Ovary (tissue), 7 donors: ENCODE measurements at regions not wholly inside any gene's neighbourhood (a gene's known extent, or its start where the extent isn't known, plus 50 kb on each side); places are given as distances from the start of the nearest gene placed in this dataset.

Experiments used
- DNase-seq, 5 donors: peaks; one replicate each; pipeline ENCODE4 v3.0.0-alpha.2; 2019 to 2020
- H3K27ac ChIP-seq, 2 donors: fragments of 200-600 bp; one replicate each; pipeline versions ENCODE4 v1.5.1 to v1.8.0; 2019 to 2022
- H3K27me3 ChIP-seq: fragments of 200-600 bp; one replicate; pipeline ENCODE4 v1.8.0; 2022
- H3K36me3 ChIP-seq: fragments of 200-600 bp; sonication (generic); one replicate; pipeline ENCODE4 v1.5.1; 2019
- H3K4me1 ChIP-seq: one replicate; pipeline ENCODE4 v1.8.1; 2013; ENCODE audit warnings: mild to moderate bottlenecking, moderate library complexity; ENCODE audit not compliant: insufficient read depth
- H3K4me3 ChIP-seq: fragments of 200-600 bp; sonication (generic); one replicate; pipeline ENCODE4 v1.5.1; 2017
- H3K9me3 ChIP-seq, 2 donors: fragments of 200-600 bp in 1 of 2; sonication (generic) in 1 of 2; one replicate each; pipeline versions ENCODE4 v1.5.1 to v1.8.1; 2013 to 2019; ENCODE audit warnings: mild to moderate bottlenecking in 1 of 2, moderate library complexity in 1 of 2
- CTCF ChIP-seq, 3 donors: fragments of 450-650 bp in 2 of 3; fragments of 200-600 bp in 1 of 3; IDR thresholded peaks; one replicate each; pipeline versions ENCODE4 v1.5.1 to v1.8.0; 2016 to 2022; ENCODE audit warnings: antibody characterized with exemption in 3 of 3, mild to moderate bottlenecking in 1 of 3
- EP300 ChIP-seq: sonication (generic); formaldehyde crosslinking; IDR thresholded peaks from one replicate; pipeline ENCODE4 v1.6.1; 2017; ENCODE audit warnings: antibody characterized with exemption
- POLR2A ChIP-seq: fragments of 450-650 bp; IDR thresholded peaks from one replicate; pipeline ENCODE4 v1.6.1; 2017; ENCODE audit warnings: antibody characterized with exemption, mild to moderate bottlenecking, moderate library complexity
- WGBS, 3 donors: extraction: QIAGEN DNeasy Blood & Tissue Kit in 1 of 3; methylation state at CpG; one replicate each; pipeline versions ENCODE4 v1.1.5 to v1.1.7; 2013 to 2017; 5-methylcytosine and 5-hydroxymethylcytosine counted together
- intact Hi-C, 4 donors: fragments of 100-400 bp; cut with DNase I; formaldehyde crosslinking; loops; one replicate each; pipeline versions ENCODE4 v1.11.0 to v1.15.1; 2022 to 2023
- donor health status: DM: no; HTN: no; CAD: no; lungs with moderate emphysema.
- donor health status: DM: no; HTN: no; CAD: no.
- donor health status: Bipolar disorder and iron deficiency.
- donor health status: DM: no; HTN: no; CAD: no.
- donor health status: DM: yes; HTN: yes; CAD: no.

GRCh38 chr4:123631786-123632692, 235.4 kb downstream of the SPRY1 start:
- H3K4me1 ChIP-seq, result no peaks in the 10 kb centered on the region
- H3K27ac ChIP-seq, result no peak overlapping the region
- intact Hi-C loops, result no loop called here
- no peaks in the 10 kb centered on the region for H3K27me3 ChIP-seq
- no peak for DNase-seq
- no peaks in the 10 kb centered on the region for H3K9me3 ChIP-seq
- no peak for TF ChIP-seq EP300
- TF ChIP-seq POLR2A, result no peak
- no peak for TF ChIP-seq CTCF (IDR thresholded peaks at IDR 0.05)
- no peak overlapping the region for H3K4me3 ChIP-seq
- H3K36me3 ChIP-seq, result no peaks in the 10 kb centered on the region
- 63 to 76% (median 76%) methylated on average over 7 of the region's 7 CpGs for WGBS, 3 donors

- H3K27me3 ChIP-seq, result no peaks in the 10 kb centered on the region
- H3K9me3 ChIP-seq, result no peaks in the 10 kb centered on the region
- no peaks in the 10 kb centered on the region for H3K4me1 ChIP-seq
- H3K4me3 ChIP-seq, result no peak overlapping the region
- DNase-seq, result no peak
- H3K36me3 ChIP-seq, result no peaks in the 10 kb centered on the region
- no peak for TF ChIP-seq EP300
- no peak for TF ChIP-seq CTCF (IDR thresholded peaks at IDR 0.05)
- WGBS, 3 donors, result 75 to 83% (median 78%) methylated on average over 3 of the region's 3 CpGs
- intact Hi-C loops, result no loop called here
- H3K27ac ChIP-seq, result no peak overlapping the region
Measured at GRCh38 chr4:123632693-123633030, 236.1 kb downstream of the SPRY1 start.

- no peak for DNase-seq
- TF ChIP-seq POLR2A (no peak), EP300 (no peak), CTCF (IDR thresholded peaks at IDR 0.05) (no peak)
- Histone ChIP-seq H3K4me1 (no peaks in the 10 kb centered on the region), H3K27ac (no peak overlapping the region), H3K36me3 (no peaks in the 10 kb centered on the region), H3K9me3 (no peaks in the 10 kb centered on the region), H3K27me3 (no peaks in the 10 kb centered on the region), H3K4me3 (no peak overlapping the region)
- WGBS, 3 donors, result 65 to 85% (median 65%) methylated on average over 1 of the region's 1 CpG
- intact Hi-C loops, result no loop called here
Measured at GRCh38 chr4:123638834-123639233, 242.2 kb downstream of the SPRY1 start.

- no peaks in the 10 kb centered on the region for H3K9me3 ChIP-seq
- H3K36me3 ChIP-seq, result no peaks in the 10 kb centered on the region
- no peak for DNase-seq
- TF ChIP-seq POLR2A (no peak), EP300 (no peak), CTCF (IDR thresholded peaks at IDR 0.05) (no peak)
- H3K4me1 ChIP-seq, result no peaks in the 10 kb centered on the region
- no peak overlapping the region for H3K4me3 ChIP-seq
- intact Hi-C loops, result no loop called here
- H3K27ac ChIP-seq, result no peak overlapping the region
- no peaks in the 10 kb centered on the region for H3K27me3 ChIP-seq
Measured at GRCh38 chr4:123640271-123640670, 243.7 kb downstream of the SPRY1 start.
